H9 (cell line): ENCODE measurements at regions not wholly inside any gene's neighbourhood (a gene's known extent, or its start where the extent isn't known, plus 50 kb on each side); places are given as distances from the start of the nearest gene placed in this dataset.

ENCODE experiments used
- DNase-seq: peaks from one replicate; pipeline ENCODE4 v3.0.0-alpha.2; 2017
- H2AFZ ChIP-seq: one replicate; pipeline ENCODE4 v1.6.1; 2013; ENCODE audit warnings: mild to moderate bottlenecking, low read length, control low read depth, moderate library complexity
- H2AK5ac ChIP-seq: 2 replicates; pipeline ENCODE4 v1.6.1; 2013; ENCODE audit warnings: low read length, control low read depth, mixed read lengths; ENCODE audit not compliant: insufficient read length
- H2BK120ac ChIP-seq: one replicate; pipeline ENCODE4 v1.6.1; 2013; ENCODE audit warnings: low read depth, mild to moderate bottlenecking, low read length, control low read depth, inconsistent platforms; ENCODE audit not compliant: poor library complexity, severe bottlenecking
- H2BK12ac ChIP-seq: 2 replicates; pipeline ENCODE4 v1.6.1; 2013; ENCODE audit warnings: low read length, control low read depth, mixed read lengths, low read depth; ENCODE audit not compliant: insufficient read length
- H2BK15ac ChIP-seq: 2 replicates; pipeline ENCODE4 v1.6.1; 2013; ENCODE audit warnings: low read depth, low read length, control low read depth
- H2BK20ac ChIP-seq: one replicate; pipeline ENCODE4 v1.6.1; 2013; ENCODE audit warnings: low read depth, mild to moderate bottlenecking, low read length, control low read depth, inconsistent platforms; ENCODE audit not compliant: poor library complexity, severe bottlenecking
- H2BK5ac ChIP-seq: 2 replicates; pipeline ENCODE4 v1.6.1; 2013; ENCODE audit warnings: low read length, control low read depth, mixed read lengths; ENCODE audit not compliant: insufficient read length
- H3K14ac ChIP-seq: 2 replicates; pipeline ENCODE4 v1.6.1; 2013; ENCODE audit warnings: low read length, control low read depth; ENCODE audit not compliant: insufficient read depth
- H3K18ac ChIP-seq: 2 replicates; pipeline ENCODE4 v1.6.1; 2013; ENCODE audit warnings: low read depth, mild to moderate bottlenecking, mixed read lengths, low read length, control low read depth; ENCODE audit not compliant: insufficient read length
- H3K23ac ChIP-seq: 2 replicates; pipeline ENCODE4 v1.6.1; 2013; ENCODE audit warnings: low read length, control low read depth, mixed read lengths, low read depth; ENCODE audit not compliant: insufficient read length
- H3K23me2 ChIP-seq: 2 replicates; pipeline ENCODE4 v1.6.1; 2013; ENCODE audit warnings: low read depth, mild to moderate bottlenecking, mixed read lengths, low read length, control low read depth; ENCODE audit not compliant: insufficient read length, poor library complexity, severe bottlenecking
- H3K27ac ChIP-seq: 2 replicates; pipeline ENCODE4 v1.5.1; 2013; ENCODE audit warnings: low read length, control low read depth, mixed read lengths, low read depth; ENCODE audit not compliant: insufficient read length
- H3K27me3 ChIP-seq: 2 replicates; pipeline ENCODE4 v1.6.1; 2013; ENCODE audit warnings: low read length, control low read depth, inconsistent platforms; ENCODE audit not compliant: insufficient read depth
- H3K4ac ChIP-seq: 2 replicates; pipeline ENCODE4 v1.6.1; 2013; ENCODE audit warnings: low read depth, mild to moderate bottlenecking, control low read depth, inconsistent platforms, low read length, moderate library complexity
- H3K4me1 ChIP-seq: 2 replicates; pipeline ENCODE4 v1.6.1; 2013; ENCODE audit warnings: low read length, control low read depth, inconsistent platforms; ENCODE audit not compliant: insufficient read depth
- H3K4me2 ChIP-seq: 2 replicates; pipeline ENCODE4 v1.6.1; 2013; ENCODE audit warnings: low read length, control low read depth, mixed read lengths; ENCODE audit not compliant: insufficient read length, insufficient read depth
- H3K56ac ChIP-seq: 2 replicates; pipeline ENCODE4 v1.6.1; 2013; ENCODE audit warnings: low read depth, mild to moderate bottlenecking, mixed read lengths, low read length, control low read depth; ENCODE audit not compliant: insufficient read length
- H3K79me1 ChIP-seq: 2 replicates; pipeline ENCODE4 v1.6.1; 2013; ENCODE audit warnings: low read depth, mild to moderate bottlenecking, moderate library complexity, low read length, control low read depth, inconsistent platforms; ENCODE audit not compliant: insufficient read depth, poor library complexity, severe bottlenecking
- H3K79me2 ChIP-seq: 2 replicates; pipeline ENCODE4 v1.6.1; 2013; ENCODE audit warnings: low read length, control low read depth, inconsistent platforms; ENCODE audit not compliant: insufficient read depth
- H3K9ac ChIP-seq: 2 replicates; pipeline ENCODE4 v1.6.1; 2013; ENCODE audit warnings: low read length, control low read depth, mixed read lengths; ENCODE audit not compliant: insufficient read length; ENCODE audit errors: extremely low read depth
- H3K9me3 ChIP-seq: one replicate; pipeline ENCODE4 v1.6.1; 2013; ENCODE audit warnings: low read depth, low read length, inconsistent platforms; ENCODE audit not compliant: control insufficient read depth
- H3T11ph ChIP-seq: one replicate; pipeline ENCODE4 v1.6.1; 2013; ENCODE audit warnings: mild to moderate bottlenecking, low read length, control low read depth, inconsistent platforms
- H4K20me1 ChIP-seq: one replicate; pipeline ENCODE4 v1.6.1; 2013; ENCODE audit not compliant: control insufficient read depth, insufficient read length, insufficient read depth
- H4K5ac ChIP-seq: 2 replicates; pipeline ENCODE4 v1.6.1; 2013; ENCODE audit warnings: low read depth, mild to moderate bottlenecking, mixed read lengths, low read length, control low read depth; ENCODE audit not compliant: insufficient read length
- H4K8ac ChIP-seq: replicated peaks from 2 replicates; pipeline ENCODE4 v1.6.1; 2013; ENCODE audit warnings: low read length, control low read depth, mixed read lengths, low read depth; ENCODE audit not compliant: insufficient read length
- H4K91ac ChIP-seq: 2 replicates; pipeline ENCODE4 v1.6.1; 2013; ENCODE audit warnings: low read depth, mild to moderate bottlenecking, moderate library complexity, mixed read lengths, low read length, control low read depth; ENCODE audit not compliant: insufficient read length
- H3K27ac Mint-ChIP-seq, 3 experiments: 2 replicates in 2 of 3; 3 replicates in 1 of 3; pipeline ENCODE4 v1.8.0; 2020 to 2021; ENCODE audit warnings: mixed read lengths in 3 of 3, mild to moderate bottlenecking in 1 of 3, moderate library complexity in 1 of 3
- H3K27me3 Mint-ChIP-seq: 2 replicates; pipeline ENCODE4 v1.8.0; 2021; ENCODE audit warnings: low read depth, mild to moderate bottlenecking, moderate library complexity, mixed read lengths
- H3K36me3 Mint-ChIP-seq, 3 experiments: 2 replicates in 2 of 3; 3 replicates in 1 of 3; pipeline ENCODE4 v1.8.0; 2020 to 2021; ENCODE audit warnings: low read depth in 3 of 3, mixed read lengths in 3 of 3; ENCODE audit not compliant: insufficient read depth in 1 of 3
- H3K4me1 Mint-ChIP-seq, 2 experiments: 2 replicates each; pipeline ENCODE4 v1.8.0; 2020; ENCODE audit warnings: mixed read lengths in 2 of 2
- H3K4me3 Mint-ChIP-seq, 2 experiments: 2 replicates in 1 of 2; 3 replicates in 1 of 2; pipeline ENCODE4 v1.8.0; 2020 to 2021; ENCODE audit warnings: mild to moderate bottlenecking in 2 of 2, mixed read lengths in 2 of 2, moderate library complexity in 1 of 2
- H3K9me3 Mint-ChIP-seq, 2 experiments: 2 replicates in 1 of 2; 3 replicates in 1 of 2; pipeline ENCODE4 v1.8.0; 2020; ENCODE audit warnings: mild to moderate bottlenecking in 2 of 2, mixed read lengths in 2 of 2, moderate library complexity in 1 of 2
- WGBS: extraction: QIAGEN DNeasy Blood & Tissue Kit; methylation state at CpG from one replicate; pipeline ENCODE4 v1.1.7; 2013; ENCODE audit warnings: missing lambda C conversion rate, low lambda C conversion rate, mixed read lengths; ENCODE audit not compliant: insufficient read length; ENCODE audit errors: extremely low coverage; 5-methylcytosine and 5-hydroxymethylcytosine counted together
- TF ChIP-seq, protein P1 (sequence below): fragments of 200-600 bp; sonication (generic); conservative IDR thresholded peaks from 3 replicates; pipeline ENCODE4 v1.8.0; 2021; ENCODE audit warnings: antibody characterized with exemption, mild to moderate bottlenecking

DNA sequence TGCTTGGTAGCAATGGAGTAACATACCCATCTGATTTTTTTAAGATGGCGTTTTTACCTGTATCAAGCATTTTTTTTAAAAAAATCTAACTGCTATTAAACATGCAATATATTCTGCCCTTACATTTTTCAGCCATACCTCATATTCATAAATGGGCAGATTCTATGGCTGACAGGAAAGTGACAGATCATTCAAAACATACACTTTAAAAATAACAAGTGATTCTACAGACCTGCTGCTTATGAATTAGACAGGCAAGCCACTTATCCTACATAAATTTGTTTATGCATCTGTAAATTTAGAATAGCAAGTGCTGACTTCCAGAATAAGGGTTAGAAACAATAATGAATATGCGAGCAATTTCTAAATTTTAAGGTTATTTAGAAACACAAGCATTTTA, 82.7 kb downstream of the TBXT start:
- Mint-ChIP-seq H3K4me3 (no peak overlapping the region), H3K27ac (no peak overlapping the region), H3K36me3 (no peaks in the 10 kb centered on the region), H3K4me1 (no peaks in the 10 kb centered on the region; a peak in 1 of 4 replicates), H3K9me3 (peaks cover 3 to 4% of the 10 kb centered on the region in 2 experiments; a peak in 3 of 5 replicates), H3K27me3 (peaks cover 5% of the 10 kb centered on the region)
- Histone ChIP-seq H3K23me2 (no peaks in the 10 kb centered on the region), H2BK15ac (no peak overlapping the region), H3K18ac (no peak overlapping the region), H3K27ac (no peak overlapping the region), H3K9ac (no peak overlapping the region), H3K14ac (no peak overlapping the region), H3K27me3 (no peaks in the 10 kb centered on the region), H3K23ac (no peak overlapping the region), H2AK5ac (no peak overlapping the region), H3K9me3 (no peaks in the 10 kb centered on the region), H4K8ac (no peak overlapping the region), H2BK120ac (no peak overlapping the region), H3K56ac (no peak overlapping the region), H3K79me2 (no peaks in the 10 kb centered on the region), H2BK12ac (no peak overlapping the region), H2BK5ac (no peak overlapping the region), H4K5ac (no peak overlapping the region), H3K4me1 (no peaks in the 10 kb centered on the region), H3K4me2 (no peak overlapping the region), H4K20me1 (no peaks in the 10 kb centered on the region), H2BK20ac (no peak overlapping the region), H3K79me1 (no peaks in the 10 kb centered on the region), H3T11ph (no peak overlapping the region), H2AFZ (no peak overlapping the region), H4K91ac (no peak overlapping the region), H3K4ac (no peak overlapping the region)
- TF ChIP-seq, protein P1, sequence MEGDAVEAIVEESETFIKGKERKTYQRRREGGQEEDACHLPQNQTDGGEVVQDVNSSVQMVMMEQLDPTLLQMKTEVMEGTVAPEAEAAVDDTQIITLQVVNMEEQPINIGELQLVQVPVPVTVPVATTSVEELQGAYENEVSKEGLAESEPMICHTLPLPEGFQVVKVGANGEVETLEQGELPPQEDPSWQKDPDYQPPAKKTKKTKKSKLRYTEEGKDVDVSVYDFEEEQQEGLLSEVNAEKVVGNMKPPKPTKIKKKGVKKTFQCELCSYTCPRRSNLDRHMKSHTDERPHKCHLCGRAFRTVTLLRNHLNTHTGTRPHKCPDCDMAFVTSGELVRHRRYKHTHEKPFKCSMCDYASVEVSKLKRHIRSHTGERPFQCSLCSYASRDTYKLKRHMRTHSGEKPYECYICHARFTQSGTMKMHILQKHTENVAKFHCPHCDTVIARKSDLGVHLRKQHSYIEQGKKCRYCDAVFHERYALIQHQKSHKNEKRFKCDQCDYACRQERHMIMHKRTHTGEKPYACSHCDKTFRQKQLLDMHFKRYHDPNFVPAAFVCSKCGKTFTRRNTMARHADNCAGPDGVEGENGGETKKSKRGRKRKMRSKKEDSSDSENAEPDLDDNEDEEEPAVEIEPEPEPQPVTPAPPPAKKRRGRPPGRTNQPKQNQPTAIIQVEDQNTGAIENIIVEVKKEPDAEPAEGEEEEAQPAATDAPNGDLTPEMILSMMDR: no peak
- whole genome bisulfite sequencing: no CpG with 5 or more reads among the region's 2 CpGs
- no peak for DNase-seq
